ENCODE measurements at regions not wholly inside any gene's neighbourhood (a gene's known extent, or its start where the extent isn't known, plus 50 kb on each side); places are given as distances from the start of the nearest gene placed in this dataset.

GRCh38 chr6:5871296-5871695, 135.4 kb downstream of the NRN1 start:
- Histone ChIP-seq H3K36me3 (ENCODE audit: control insufficient read depth in 3 of 3, insufficient read depth in 3 of 3, low read length in 3 of 3) (no peaks in the 10 kb centered on the region), H3K27ac (ENCODE audit: low read depth, low read length) (no peak overlapping the region), H3K27me3 (ENCODE audit: control insufficient read depth in 3 of 3, insufficient read depth in 3 of 3, low read length in 3 of 3) (no peaks in the 10 kb centered on the region), H3K4me1 (ENCODE audit: control insufficient read depth in 3 of 3, insufficient read depth in 3 of 3, low read length in 3 of 3) (peaks cover 0 to 3% (median 0%) of the 10 kb centered on the region in 3 donors), H3K9ac (ENCODE audit: low read depth in 1 of 3, low read length in 3 of 3) (no peak overlapping the region), H3K9me3 (ENCODE audit: control insufficient read depth in 3 of 3, low read length in 3 of 3) (peaks cover 0 to 5% (median 3%) of the 10 kb centered on the region in 3 donors), H3K4me3 (ENCODE audit: low read length in 3 of 3) (no peak overlapping the region)

DNA sequence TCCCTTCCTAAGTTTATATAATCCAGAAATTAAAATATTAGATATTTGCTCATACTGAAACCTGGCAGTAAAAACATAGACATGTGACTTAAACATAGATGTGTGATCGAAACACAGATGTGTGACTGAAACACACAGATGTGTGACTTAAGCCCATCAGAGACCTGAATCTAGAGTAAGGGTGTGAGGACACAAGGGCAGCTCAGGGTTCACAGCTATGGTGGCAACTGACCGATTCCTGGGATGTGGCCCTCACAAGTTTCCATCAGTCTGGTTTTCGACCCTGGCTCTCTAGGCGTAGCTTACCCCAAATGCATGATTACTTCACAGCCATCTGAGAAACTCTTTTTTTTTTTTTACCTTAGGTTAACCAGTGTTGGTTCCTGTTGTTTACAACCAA, 137.0 kb downstream of the NRN1 start:
- Histone ChIP-seq H3K9ac (ENCODE audit: low read depth in 1 of 3, low read length in 3 of 3) (no peak overlapping the region), H3K27ac (ENCODE audit: low read depth, low read length) (no peak overlapping the region), H3K27me3 (ENCODE audit: control insufficient read depth in 3 of 3, insufficient read depth in 3 of 3, low read length in 3 of 3) (no peaks in the 10 kb centered on the region), H3K36me3 (ENCODE audit: control insufficient read depth in 3 of 3, insufficient read depth in 3 of 3, low read length in 3 of 3) (no peaks in the 10 kb centered on the region), H3K4me3 (ENCODE audit: low read length in 3 of 3) (no peak overlapping the region), H3K4me1 (ENCODE audit: control insufficient read depth in 3 of 3, insufficient read depth in 3 of 3, low read length in 3 of 3) (peaks cover 0 to 3% (median 0%) of the 10 kb centered on the region in 3 donors), H3K9me3 (ENCODE audit: control insufficient read depth in 3 of 3, low read length in 3 of 3) (peaks cover 0 to 8% (median 8%) of the 10 kb centered on the region in 3 donors)

- no peaks in the 10 kb centered on the region for H3K36me3 ChIP-seq (ENCODE audit: control insufficient read depth in 3 of 3, insufficient read depth in 3 of 3, low read length in 3 of 3)
- no peak overlapping the region for H3K27ac ChIP-seq (ENCODE audit: low read depth, low read length)
- no peaks in the 10 kb centered on the region for H3K27me3 ChIP-seq (ENCODE audit: control insufficient read depth in 3 of 3, insufficient read depth in 3 of 3, low read length in 3 of 3)
- H3K4me3 ChIP-seq (ENCODE audit: low read length in 3 of 3), result no peak overlapping the region
- H3K4me1 ChIP-seq (ENCODE audit: control insufficient read depth in 3 of 3, insufficient read depth in 3 of 3, low read length in 3 of 3), result peaks cover 0 to 3% (median 0%) of the 10 kb centered on the region in 3 donors
- no peak overlapping the region for H3K9ac ChIP-seq (ENCODE audit: low read depth in 1 of 3, low read length in 3 of 3)
- H3K9me3 ChIP-seq (ENCODE audit: control insufficient read depth in 3 of 3, low read length in 3 of 3), result peaks cover 0 to 8% (median 8%) of the 10 kb centered on the region in 3 donors
These were observed 137.5 kb downstream of the NRN1 start for GRCh38 chr6:5869261-5869660.

- no peak overlapping the region for H3K27ac ChIP-seq (ENCODE audit: low read depth, low read length)
These were observed 140.1 kb downstream of the NRN1 start for GRCh38 chr6:5866547-5867051.

GRCh38 chr6:5865506-5866031, 141.2 kb downstream of the NRN1 start:
- Histone ChIP-seq H3K9me3 (ENCODE audit: control insufficient read depth in 3 of 3, low read length in 3 of 3) (peaks cover 0 to 5% (median 3%) of the 10 kb centered on the region in 3 donors), H3K9ac (ENCODE audit: low read depth in 1 of 3, low read length in 3 of 3) (no peak overlapping the region), H3K4me1 (ENCODE audit: control insufficient read depth in 3 of 3, insufficient read depth in 3 of 3, low read length in 3 of 3) (peaks cover 0 to 3% (median 0%) of the 10 kb centered on the region in 3 donors), H3K36me3 (ENCODE audit: control insufficient read depth in 3 of 3, insufficient read depth in 3 of 3, low read length in 3 of 3) (no peaks in the 10 kb centered on the region), H3K27ac (ENCODE audit: low read depth, low read length) (no peak overlapping the region), H3K4me3 (ENCODE audit: low read length in 3 of 3) (no peak overlapping the region), H3K27me3 (ENCODE audit: control insufficient read depth in 3 of 3, insufficient read depth in 3 of 3, low read length in 3 of 3) (no peaks in the 10 kb centered on the region)

More at GRCh38 chr6:5866547-5867051, 140.1 kb downstream of the NRN1 start:
- Histone ChIP-seq H3K4me1 (ENCODE audit: control insufficient read depth in 3 of 3, insufficient read depth in 3 of 3, low read length in 3 of 3) (peaks cover 0 to 3% (median 0%) of the 10 kb centered on the region in 3 donors), H3K27me3 (ENCODE audit: control insufficient read depth in 3 of 3, insufficient read depth in 3 of 3, low read length in 3 of 3) (no peaks in the 10 kb centered on the region), H3K9me3 (ENCODE audit: control insufficient read depth in 3 of 3, low read length in 3 of 3) (peaks cover 0 to 8% (median 5%) of the 10 kb centered on the region in 3 donors), H3K36me3 (ENCODE audit: control insufficient read depth in 3 of 3, insufficient read depth in 3 of 3, low read length in 3 of 3) (no peaks in the 10 kb centered on the region), H3K4me3 (ENCODE audit: low read length in 3 of 3) (peak overlapping the region; percentile 2 to 49 (median 25)), H3K9ac (ENCODE audit: low read depth in 1 of 3, low read length in 3 of 3) (no peak overlapping the region)

DNA sequence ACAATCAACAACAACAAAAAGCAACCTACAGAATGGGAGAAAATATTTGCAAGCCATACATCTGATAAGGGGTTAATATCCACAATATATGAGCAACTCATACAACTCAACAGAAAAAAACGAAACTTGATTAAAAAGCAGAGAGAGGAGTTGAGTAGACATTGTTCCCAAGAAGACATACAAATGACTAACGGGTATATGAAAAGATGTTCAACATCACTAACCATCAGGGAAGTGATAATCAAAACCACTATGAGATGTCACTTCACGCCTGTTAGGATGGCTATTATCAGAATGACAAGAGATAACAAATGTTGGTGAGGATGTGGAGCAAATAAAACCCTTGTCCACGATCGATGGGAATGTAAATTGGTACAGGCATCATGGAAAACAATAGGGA, 145.9 kb downstream of the NRN1 start:
- Histone ChIP-seq H3K36me3 (ENCODE audit: control insufficient read depth in 3 of 3, insufficient read depth in 3 of 3, low read length in 3 of 3) (no peaks in the 10 kb centered on the region), H3K9me3 (ENCODE audit: control insufficient read depth in 3 of 3, low read length in 3 of 3) (peaks cover 0 to 5% (median 3%) of the 10 kb centered on the region in 3 donors), H3K9ac (ENCODE audit: low read depth in 1 of 3, low read length in 3 of 3) (no peak overlapping the region), H3K4me1 (ENCODE audit: control insufficient read depth in 3 of 3, insufficient read depth in 3 of 3, low read length in 3 of 3) (no peaks in the 10 kb centered on the region), H3K27ac (ENCODE audit: low read depth, low read length) (no peak overlapping the region), H3K4me3 (ENCODE audit: low read length in 3 of 3) (no peak overlapping the region), H3K27me3 (ENCODE audit: control insufficient read depth in 3 of 3, insufficient read depth in 3 of 3, low read length in 3 of 3) (no peaks in the 10 kb centered on the region)

DNA sequence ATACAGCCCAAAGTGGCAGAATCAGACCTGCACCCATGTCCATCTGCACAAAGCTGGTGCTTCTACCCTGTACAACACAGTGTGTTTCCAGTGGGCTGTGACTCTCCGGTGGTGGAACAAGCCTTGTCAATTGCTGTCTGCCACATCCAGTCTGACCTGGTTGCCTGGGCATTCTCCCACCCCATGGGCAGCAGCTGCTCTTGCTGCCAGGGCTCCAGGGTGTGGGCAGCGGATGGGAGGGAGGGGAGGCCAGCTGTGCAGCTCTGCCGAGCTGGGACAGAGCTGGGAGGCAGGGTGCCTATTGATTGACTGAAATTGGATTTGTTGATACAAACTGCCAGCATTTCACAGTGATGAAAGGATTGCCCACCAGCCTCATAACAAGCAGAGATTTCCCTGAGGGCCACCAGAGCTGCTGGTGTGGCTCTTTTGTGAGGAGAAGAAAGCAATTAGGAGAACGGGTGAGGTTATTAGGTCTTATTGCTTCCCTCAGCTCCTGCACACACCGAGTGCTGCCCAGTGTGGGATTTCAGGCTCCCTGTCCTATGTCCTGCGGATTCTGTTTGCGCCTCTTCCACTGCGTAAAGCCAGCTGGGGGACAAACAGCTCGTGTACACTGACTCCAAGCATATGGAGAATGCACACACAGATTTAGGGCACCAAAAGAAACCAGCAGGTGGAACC, 150.8 kb downstream of the NRN1 start:
- peaks cover 7 to 12% (median 11%) of the 10 kb centered on the region in 3 donors for H3K27me3 ChIP-seq (ENCODE audit: control insufficient read depth in 3 of 3, insufficient read depth in 3 of 3, low read length in 3 of 3)
- no peak overlapping the region for H3K9ac ChIP-seq (ENCODE audit: low read depth in 1 of 3, low read length in 3 of 3)
- peaks cover 0 to 4% (median 2%) of the 10 kb centered on the region in 3 donors for H3K4me1 ChIP-seq (ENCODE audit: control insufficient read depth in 3 of 3, insufficient read depth in 3 of 3, low read length in 3 of 3)
- no peak overlapping the region for H3K27ac ChIP-seq (ENCODE audit: low read depth, low read length)
- H3K4me3 ChIP-seq (ENCODE audit: low read length in 3 of 3), result no peak overlapping the region
- no peaks in the 10 kb centered on the region for H3K36me3 ChIP-seq (ENCODE audit: control insufficient read depth in 3 of 3, insufficient read depth in 3 of 3, low read length in 3 of 3)
- H3K9me3 ChIP-seq (ENCODE audit: control insufficient read depth in 3 of 3, low read length in 3 of 3), result no peaks in the 10 kb centered on the region

DNA sequence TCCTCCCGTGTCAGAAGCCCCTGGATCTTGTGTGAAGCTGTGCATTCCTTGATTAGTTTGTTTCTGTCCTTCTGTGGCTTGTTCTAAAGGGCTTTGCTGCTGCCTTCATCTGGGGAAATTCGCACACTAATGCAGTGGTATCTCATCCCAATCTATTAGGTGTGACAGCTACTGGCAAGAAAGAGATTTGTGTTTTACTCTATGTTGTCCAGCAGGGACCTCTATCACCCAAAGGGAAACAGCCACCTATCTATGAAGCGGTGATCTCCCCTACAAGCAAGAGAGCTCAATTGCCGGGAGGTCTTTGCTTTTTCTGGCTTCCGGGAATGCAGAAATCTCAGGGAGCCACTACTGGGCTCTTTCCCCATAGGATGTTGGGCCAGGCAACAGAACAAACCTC, 151.8 kb downstream of the NRN1 start:
- Histone ChIP-seq H3K27me3 (ENCODE audit: control insufficient read depth in 3 of 3, insufficient read depth in 3 of 3, low read length in 3 of 3) (peaks cover 10 to 20% (median 19%) of the 10 kb centered on the region in 3 donors), H3K36me3 (ENCODE audit: control insufficient read depth in 3 of 3, insufficient read depth in 3 of 3, low read length in 3 of 3) (no peaks in the 10 kb centered on the region), H3K27ac (ENCODE audit: low read depth, low read length) (no peak overlapping the region), H3K9me3 (ENCODE audit: control insufficient read depth in 3 of 3, low read length in 3 of 3) (no peaks in the 10 kb centered on the region), H3K4me1 (ENCODE audit: control insufficient read depth in 3 of 3, insufficient read depth in 3 of 3, low read length in 3 of 3) (peaks cover 0 to 4% (median 2%) of the 10 kb centered on the region in 3 donors), H3K9ac (ENCODE audit: low read depth in 1 of 3, low read length in 3 of 3) (no peak overlapping the region), H3K4me3 (ENCODE audit: low read length in 3 of 3) (no peak overlapping the region)

GRCh38 chr6:5851261-5851757, 155.4 kb downstream of the NRN1 start:
- H3K36me3 ChIP-seq (ENCODE audit: control insufficient read depth in 3 of 3, insufficient read depth in 3 of 3, low read length in 3 of 3), result no peaks in the 10 kb centered on the region
- no peak overlapping the region for H3K9ac ChIP-seq (ENCODE audit: low read depth in 1 of 3, low read length in 3 of 3)
- no peak overlapping the region for H3K27ac ChIP-seq (ENCODE audit: low read depth, low read length)
- H3K27me3 ChIP-seq (ENCODE audit: control insufficient read depth in 3 of 3, insufficient read depth in 3 of 3, low read length in 3 of 3), result peaks cover 14 to 26% (median 19%) of the 10 kb centered on the region in 3 donors
- H3K9me3 ChIP-seq (ENCODE audit: control insufficient read depth in 3 of 3, low read length in 3 of 3), result peaks cover 0 to 3% (median 2%) of the 10 kb centered on the region in 3 donors
- H3K4me3 ChIP-seq (ENCODE audit: low read length in 3 of 3), result peak overlapping the region; percentile 51 to 54 (median 52)
- H3K4me1 ChIP-seq (ENCODE audit: control insufficient read depth in 3 of 3, insufficient read depth in 3 of 3, low read length in 3 of 3), result peaks cover 0 to 4% (median 2%) of the 10 kb centered on the region in 3 donors

GRCh38 chr6:5850848-5851255, 155.9 kb downstream of the NRN1 start:
- Histone ChIP-seq H3K9me3 (ENCODE audit: control insufficient read depth in 3 of 3, low read length in 3 of 3) (peaks cover 0 to 3% (median 2%) of the 10 kb centered on the region in 3 donors), H3K4me1 (ENCODE audit: control insufficient read depth in 3 of 3, insufficient read depth in 3 of 3, low read length in 3 of 3) (peaks cover 0 to 4% (median 2%) of the 10 kb centered on the region in 3 donors), H3K9ac (ENCODE audit: low read depth in 1 of 3, low read length in 3 of 3) (no peak overlapping the region), H3K4me3 (ENCODE audit: low read length in 3 of 3) (peak overlapping the region in 1 of 3 donors; percentile 52), H3K27me3 (ENCODE audit: control insufficient read depth in 3 of 3, insufficient read depth in 3 of 3, low read length in 3 of 3) (peaks cover 14 to 26% (median 19%) of the 10 kb centered on the region in 3 donors), H3K36me3 (ENCODE audit: control insufficient read depth in 3 of 3, insufficient read depth in 3 of 3, low read length in 3 of 3) (no peaks in the 10 kb centered on the region), H3K27ac (ENCODE audit: low read depth, low read length) (no peak overlapping the region)

All from skeletal muscle tissue (tissue), 3 donors.